ENCODE measurements at regions not wholly inside any gene's neighbourhood (a gene's known extent, or its start where the extent isn't known, plus 50 kb on each side); places are given as distances from the start of the nearest gene placed in this dataset.
"Not testable (repeated sequence)": the region's sequence is repeated elsewhere in the genome, so short reads cannot be mapped to it uniquely, and the experiment has no call there.

- DNase-seq, result no peak
Observed at GRCh38 chr9:17846948-17847655, 268.2 kb downstream of the SH3GL2 start.

- DNase-seq, result no peak
Observed at GRCh38 chr9:17847908-17848307, 269.0 kb downstream of the SH3GL2 start.

- DNase-seq, result no peak
Observed at GRCh38 chr9:17852108-17852507, 273.2 kb downstream of the SH3GL2 start.

GRCh38 chr9:17854487-17854886 is 275.6 kb downstream of the SH3GL2 start:
- DNase-seq, result no peak

- DNase-seq, result no peak
Observed at GRCh38 chr9:17856995-17857394, 278.1 kb downstream of the SH3GL2 start.

- DNase-seq, result no peak
Observed at GRCh38 chr9:17859228-17859627, 280.4 kb downstream of the SH3GL2 start.

- DNase-seq, result no peak
Observed at GRCh38 chr9:17859987-17860386, 281.1 kb downstream of the SH3GL2 start.

GRCh38 chr9:17862101-17862500 is 283.2 kb downstream of the SH3GL2 start:
- DNase-seq, result no peak

GRCh38 chr9:17862629-17863028 is 283.8 kb downstream of the SH3GL2 start:
- DNase-seq, result no peak

GRCh38 chr9:17863213-17863883 is 284.5 kb downstream of the SH3GL2 start:
- DNase-seq, result no peak

- DNase-seq, result no peak
Observed at GRCh38 chr9:17863924-17864323, 285.1 kb downstream of the SH3GL2 start.

- no peak for DNase-seq
Observed at GRCh38 chr9:17864951-17865350, 286.1 kb downstream of the SH3GL2 start.

GRCh38 chr9:17865881-17866280 is 287.0 kb downstream of the SH3GL2 start:
- DNase-seq, result no peak

GRCh38 chr9:17870722-17871121 is 291.9 kb downstream of the SH3GL2 start:
- DNase-seq, result no peak

GRCh38 chr9:17871213-17871890 is 292.5 kb downstream of the SH3GL2 start:
- no peak for DNase-seq

- no peak for DNase-seq
Observed at GRCh38 chr9:17875886-17876285, 297.0 kb downstream of the SH3GL2 start.

GRCh38 chr9:17876687-17877086 is 297.8 kb downstream of the SH3GL2 start:
- DNase-seq, result no peak

- DNase-seq, result no peak
Observed at GRCh38 chr9:17878810-17879370, 300.0 kb downstream of the SH3GL2 start.

- no peak for DNase-seq
Observed at GRCh38 chr9:17881371-17881770, 302.5 kb downstream of the SH3GL2 start.

- no peak for DNase-seq
Observed at GRCh38 chr9:17882688-17883594, 304.1 kb downstream of the SH3GL2 start.

- DNase-seq, result no peak
Observed at GRCh38 chr9:17888066-17888465, 309.2 kb downstream of the SH3GL2 start.

GRCh38 chr9:17888964-17889363 is 310.1 kb downstream of the SH3GL2 start:
- not testable (repeated sequence) for DNase-seq
